HCT116 (cell line): ENCODE measurements at regions not wholly inside any gene's neighbourhood (a gene's known extent, or its start where the extent isn't known, plus 50 kb on each side); places are given as distances from the start of the nearest gene placed in this dataset.

Experiments
- ATAC-seq: fragments of 200-7000 bp; cut with Tn5 transposase; 2 replicates; pipeline ENCODE4 v1.9.1; 2020; ENCODE audit warnings: mild to moderate bottlenecking, moderate library complexity
- BruUV-seq: library from RNA; stranded (reverse); fragments of 400-500 nt; replicated peaks from 2 replicates; lab custom pipeline; 2021; lab: Mats Ljungman, UMichigan
- CTCF ChIA-PET: fragments of 300-600 bp; sonication (Branson Sonifier 250); formaldehyde crosslinking; loops from one replicate; lab custom pipeline; 2021; ENCODE audit warnings: antibody characterized with exemption; lab: Charles Lee
- POLR2A ChIA-PET: fragments of 300-600, 350-600 bp; sonication (Branson Sonifier 250); formaldehyde crosslinking; loops from one replicate; lab custom pipeline; 2021; ENCODE audit warnings: antibody characterized with exemption; lab: Charles Lee
- RAD21 ChIA-PET, 2 experiments: fragments of 300-600 bp; sonication (Branson Sonifier 250); formaldehyde crosslinking; loops; one replicate each; lab custom pipeline; 2023; ENCODE audit warnings: low total read pairs in 2 of 2; ENCODE audit not compliant: uncharacterized antibody in 2 of 2, unreplicated experiment in 2 of 2, low non-redundant PET in 1 of 2; lab: Charles Lee
- DNase-seq: peaks from one replicate; pipeline ENCODE4 v3.0.0-alpha.2; 2010; ENCODE audit warnings: low read depth, low spot score
- H2AFZ ChIP-seq: fragments of 200-600 bp; shearing (Covaris generic), sonication (generic); 2 replicates; pipeline ENCODE4 v1.6.1; 2017; ENCODE audit warnings: low read depth, mixed run types, mixed read lengths, antibody characterized with exemption, low read length; ENCODE audit not compliant: poor library complexity, severe bottlenecking
- H3K27ac ChIP-seq: 2 replicates; pipeline ENCODE4 v1.5.1; 2012; ENCODE audit warnings: low read depth, low read length
- H3K27me3 ChIP-seq: fragments of 200-600 bp; sonication (generic); 2 replicates; pipeline ENCODE4 v1.6.1; 2016; ENCODE audit warnings: mixed run types, low read length, mixed read lengths; ENCODE audit not compliant: insufficient read depth
- H3K36me3 ChIP-seq, 2 experiments: fragments of 200-500 bp in 1 of 2; fragments of 200-600 bp in 1 of 2; sonication (Bioruptor generic) in 1 of 2; sonication (generic) in 1 of 2; 2 replicates each; pipeline versions ENCODE4 v1.5.1 to v1.6.1; 2014 to 2016; ENCODE audit warnings: low read length in 2 of 2, inconsistent platforms in 1 of 2, mixed read lengths in 1 of 2, mixed run types in 1 of 2; ENCODE audit not compliant: insufficient read depth in 2 of 2, control insufficient read depth in 1 of 2
- H3K4me1 ChIP-seq, 2 experiments: fragments of 200-600 bp in 1 of 2; sonication (generic) in 1 of 2; 2 replicates each; pipeline versions ENCODE4 v1.5.1 to v1.6.1; 2012 to 2017; ENCODE audit warnings: low read length in 2 of 2, inconsistent platforms in 1 of 2, mild to moderate bottlenecking in 1 of 2, mixed read lengths in 1 of 2, mixed run types in 1 of 2, moderate library complexity in 1 of 2; ENCODE audit not compliant: insufficient read depth in 2 of 2, control insufficient read depth in 1 of 2
- H3K4me2 ChIP-seq: fragments of 200-600 bp; sonication (generic); 2 replicates; pipeline ENCODE4 v1.6.1; 2017; ENCODE audit warnings: mixed run types, low read length, mixed read lengths
- H3K4me3 ChIP-seq, 2 experiments: fragments of 200-600 bp in 1 of 2; sonication (generic) in 1 of 2; replicated peaks in 1 of 2; 2 replicates each; pipeline ENCODE4 v1.5.1; 2011 to 2016; ENCODE audit warnings: low read length in 2 of 2, control low read depth in 1 of 2, low read depth in 1 of 2, mild to moderate bottlenecking in 1 of 2, mixed read lengths in 1 of 2, mixed run types in 1 of 2
- H3K79me2 ChIP-seq: fragments of 200-600 bp; sonication (generic); 2 replicates; pipeline ENCODE4 v1.6.1; 2017; ENCODE audit warnings: mild to moderate bottlenecking, mixed run types, low read length, moderate library complexity, mixed read lengths; ENCODE audit not compliant: insufficient read depth
- H3K9ac ChIP-seq: fragments of 200-600 bp; sonication (generic); 2 replicates; pipeline ENCODE4 v1.6.1; 2016; ENCODE audit warnings: low read length, mixed read lengths
- H3K9me2 ChIP-seq: fragments of 200-600 bp; sonication (generic), shearing (Covaris generic); 2 replicates; pipeline ENCODE4 v1.6.1; 2017; ENCODE audit warnings: mixed run types, mild to moderate bottlenecking, moderate library complexity; ENCODE audit not compliant: insufficient read depth
- H3K9me3 ChIP-seq, 2 experiments: fragments of 200-500 bp in 1 of 2; fragments of 200-600 bp in 1 of 2; sonication (Bioruptor generic) in 1 of 2; sonication (generic) in 1 of 2; 2 replicates each; pipeline ENCODE4 v1.6.1; 2014 to 2017; ENCODE audit warnings: low read length in 2 of 2, mixed read lengths in 2 of 2, inconsistent platforms in 1 of 2, low read depth in 1 of 2, mild to moderate bottlenecking in 1 of 2, mixed run types in 1 of 2, moderate library complexity in 1 of 2; ENCODE audit not compliant: control insufficient read depth in 1 of 2, insufficient read depth in 1 of 2
- H4K20me1 ChIP-seq: fragments of 200-600 bp; sonication (generic), shearing (Covaris generic); 2 replicates; pipeline ENCODE4 v1.6.1; 2017; ENCODE audit warnings: mixed run types, mild to moderate bottlenecking, moderate library complexity; ENCODE audit not compliant: insufficient read depth
- EZH2phosphoT487 ChIP-seq: fragments of 200-600 bp; IDR thresholded peaks from 2 replicates; pipeline ENCODE4 v1.6.1; 2018; ENCODE audit warnings: antibody characterized with exemption, borderline replicate concordance
- RAD21 ChIP-seq: IDR thresholded peaks from 2 replicates; pipeline ENCODE4 v1.6.1; 2012; ENCODE audit warnings: low read depth, mild to moderate bottlenecking
- REST ChIP-seq: IDR thresholded peaks from 2 replicates; pipeline ENCODE4 v1.6.1; 2012; ENCODE audit warnings: low read depth
- SIN3A ChIP-seq: IDR thresholded peaks from 2 replicates; pipeline ENCODE4 v1.6.1; 2012; ENCODE audit warnings: low read depth
- intact Hi-C: fragments of 100-400 bp; cut with micrococcal nuclease; formaldehyde crosslinking; loops from 2 replicates; pipeline ENCODE4 v1.10.0; 2022
- TF ChIP-seq, protein P1 (sequence below): IDR thresholded peaks from 2 replicates; pipeline ENCODE4 v1.6.1; 2011; ENCODE audit warnings: mild to moderate bottlenecking, low read length, moderate library complexity; ENCODE audit not compliant: insufficient replicate concordance; ENCODE audit errors: extremely low read depth
- TF ChIP-seq, protein P2 (sequence below): IDR thresholded peaks from 2 replicates; pipeline ENCODE4 v1.6.1; 2012

- TF ChIP-seq, protein P1, sequence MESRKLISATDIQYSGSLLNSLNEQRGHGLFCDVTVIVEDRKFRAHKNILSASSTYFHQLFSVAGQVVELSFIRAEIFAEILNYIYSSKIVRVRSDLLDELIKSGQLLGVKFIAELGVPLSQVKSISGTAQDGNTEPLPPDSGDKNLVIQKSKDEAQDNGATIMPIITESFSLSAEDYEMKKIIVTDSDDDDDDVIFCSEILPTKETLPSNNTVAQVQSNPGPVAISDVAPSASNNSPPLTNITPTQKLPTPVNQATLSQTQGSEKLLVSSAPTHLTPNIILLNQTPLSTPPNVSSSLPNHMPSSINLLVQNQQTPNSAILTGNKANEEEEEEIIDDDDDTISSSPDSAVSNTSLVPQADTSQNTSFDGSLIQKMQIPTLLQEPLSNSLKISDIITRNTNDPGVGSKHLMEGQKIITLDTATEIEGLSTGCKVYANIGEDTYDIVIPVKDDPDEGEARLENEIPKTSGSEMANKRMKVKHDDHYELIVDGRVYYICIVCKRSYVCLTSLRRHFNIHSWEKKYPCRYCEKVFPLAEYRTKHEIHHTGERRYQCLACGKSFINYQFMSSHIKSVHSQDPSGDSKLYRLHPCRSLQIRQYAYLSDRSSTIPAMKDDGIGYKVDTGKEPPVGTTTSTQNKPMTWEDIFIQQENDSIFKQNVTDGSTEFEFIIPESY: no peak
- TF ChIP-seq, all 23 proteins: peak for 0
Observed at GRCh38 chr9:7303907-7304626, 495.5 kb downstream of the DMAC1 start (continued).

DNA sequence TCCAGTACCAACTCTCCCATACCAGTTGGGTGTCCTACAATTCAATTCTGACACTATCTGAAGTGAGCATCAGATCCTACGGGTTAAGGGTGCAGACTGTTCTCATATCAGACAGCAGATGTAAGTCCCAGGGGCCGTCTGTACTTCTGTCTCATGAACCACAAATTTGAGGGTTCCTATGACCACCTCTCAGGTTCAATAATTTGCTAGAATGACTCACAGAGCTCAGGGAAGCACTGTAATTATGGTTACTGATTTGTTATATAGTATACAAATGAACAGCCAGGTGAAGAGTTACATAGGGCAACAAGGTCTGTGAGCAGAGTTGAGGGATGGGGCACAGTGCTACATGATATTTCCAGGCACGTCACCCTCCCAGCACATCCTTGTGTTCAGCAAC, 499.1 kb downstream of the DMAC1 start:
- Histone ChIP-seq H3K27me3 (peaks cover 38% of the 10 kb centered on the region), H3K36me3 (no peaks in the 10 kb centered on the region), H3K9ac (no peak overlapping the region), H3K79me2 (no peaks in the 10 kb centered on the region), H3K9me3 (no peaks in the 10 kb centered on the region), H3K9me2 (no peaks in the 10 kb centered on the region), H4K20me1 (no peaks in the 10 kb centered on the region), H2AFZ (no peak overlapping the region), H3K27ac (no peak overlapping the region), H3K4me3 (no peak overlapping the region), H3K4me2 (no peak overlapping the region), H3K4me1 (no peaks in the 10 kb centered on the region)
- TF ChIP-seq, protein P2, sequence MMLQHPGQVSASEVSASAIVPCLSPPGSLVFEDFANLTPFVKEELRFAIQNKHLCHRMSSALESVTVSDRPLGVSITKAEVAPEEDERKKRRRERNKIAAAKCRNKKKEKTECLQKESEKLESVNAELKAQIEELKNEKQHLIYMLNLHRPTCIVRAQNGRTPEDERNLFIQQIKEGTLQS: no peak
- TF ChIP-seq, protein P1: no peak
- TF ChIP-seq RAD21: no peak
- no peak for TF ChIP-seq SIN3A
- no peak for TF ChIP-seq REST
- TF ChIP-seq EZH2phosphoT487: no peak
- ChIA-PET RAD21 (no interaction called here), CTCF (no interaction called here), POLR2A (no interaction called here)
- no TSS peak for BruUV-seq
- intact Hi-C loops: no loop called here
- DNase-seq (no peak), ATAC-seq (no peak)
